HUES48 (cell line): ENCODE measurements at regions not wholly inside any gene's neighbourhood (a gene's known extent, or its start where the extent isn't known, plus 50 kb on each side); places are given as distances from the start of the nearest gene placed in this dataset.

Experiments used
- H3K27ac ChIP-seq: one replicate; pipeline ENCODE4 v1.7.0; 2013; ENCODE audit warnings: low read depth, low read length, inconsistent platforms
- H3K27me3 ChIP-seq: 2 replicates; pipeline ENCODE4 v1.6.1; 2013; ENCODE audit warnings: mild to moderate bottlenecking, low read length; ENCODE audit not compliant: control insufficient read depth, insufficient read depth
- H3K36me3 ChIP-seq: 2 replicates; pipeline ENCODE4 v1.6.1; 2013; ENCODE audit warnings: low read length; ENCODE audit not compliant: control insufficient read depth, insufficient read depth
- H3K4me1 ChIP-seq: 2 replicates; pipeline ENCODE4 v1.6.1; 2013; ENCODE audit warnings: mild to moderate bottlenecking, low read length; ENCODE audit not compliant: control insufficient read depth, insufficient read depth
- H3K4me3 ChIP-seq: 2 replicates; pipeline ENCODE4 v1.5.1; 2013; ENCODE audit warnings: mild to moderate bottlenecking, low read depth, low read length
- H3K9ac ChIP-seq: 2 replicates; pipeline ENCODE4 v1.6.1; 2013; ENCODE audit warnings: mild to moderate bottlenecking, low read depth, low read length, moderate library complexity
- H3K9me3 ChIP-seq: 2 replicates; pipeline ENCODE4 v1.6.1; 2013; ENCODE audit warnings: low read length; ENCODE audit not compliant: control insufficient read depth, insufficient read depth

GRCh38 chr1:82690411-82690810 lies 889.7 kb downstream of the ADGRL2 start:
- Histone ChIP-seq H3K9ac (no peak overlapping the region), H3K27me3 (no peaks in the 10 kb centered on the region), H3K4me3 (no peak overlapping the region), H3K27ac (no peak overlapping the region), H3K4me1 (no peaks in the 10 kb centered on the region), H3K36me3 (no peaks in the 10 kb centered on the region), H3K9me3 (peaks cover 16% of the 10 kb centered on the region)

- Histone ChIP-seq H3K9ac (no peak overlapping the region), H3K27ac (no peak overlapping the region), H3K27me3 (no peaks in the 10 kb centered on the region), H3K4me3 (no peak overlapping the region), H3K4me1 (no peaks in the 10 kb centered on the region), H3K36me3 (no peaks in the 10 kb centered on the region), H3K9me3 (peaks cover 16% of the 10 kb centered on the region)
These were observed 888.5 kb downstream of the ADGRL2 start for GRCh38 chr1:82689217-82689616.

- H3K27me3 ChIP-seq, result no peaks in the 10 kb centered on the region
- no peak overlapping the region for H3K9ac ChIP-seq
- no peak overlapping the region for H3K4me3 ChIP-seq
- no peaks in the 10 kb centered on the region for H3K4me1 ChIP-seq
- H3K36me3 ChIP-seq, result no peaks in the 10 kb centered on the region
- H3K9me3 ChIP-seq, result peaks cover 16% of the 10 kb centered on the region
- H3K27ac ChIP-seq, result no peak overlapping the region
These were observed 886.0 kb downstream of the ADGRL2 start for GRCh38 chr1:82686774-82687173.

GRCh38 chr1:82646888-82647287 lies 846.2 kb downstream of the ADGRL2 start:
- Histone ChIP-seq H3K4me3 (no peak overlapping the region), H3K36me3 (no peaks in the 10 kb centered on the region), H3K9me3 (no peaks in the 10 kb centered on the region), H3K9ac (no peak overlapping the region), H3K27me3 (no peaks in the 10 kb centered on the region), H3K27ac (no peak overlapping the region), H3K4me1 (0 out of 2 replicates have a peak, but pooled peaks cover 3% of the 10 kb centered on the region)

- Histone ChIP-seq H3K9ac (no peak overlapping the region), H3K27me3 (no peaks in the 10 kb centered on the region), H3K27ac (no peak overlapping the region), H3K4me1 (0 out of 2 replicates have a peak, but pooled peaks cover 3% of the 10 kb centered on the region), H3K4me3 (no peak overlapping the region), H3K36me3 (no peaks in the 10 kb centered on the region), H3K9me3 (no peaks in the 10 kb centered on the region)
These were observed 845.6 kb downstream of the ADGRL2 start for GRCh38 chr1:82646336-82646735.

GRCh38 chr1:82644186-82644915 lies 843.6 kb downstream of the ADGRL2 start:
- Histone ChIP-seq H3K36me3 (no peaks in the 10 kb centered on the region), H3K4me1 (0 out of 2 replicates have a peak, but pooled peaks cover 3% of the 10 kb centered on the region), H3K27ac (no peak overlapping the region), H3K9ac (no peak overlapping the region), H3K27me3 (no peaks in the 10 kb centered on the region), H3K4me3 (no peak overlapping the region), H3K9me3 (no peaks in the 10 kb centered on the region)

GRCh38 chr1:82640352-82640751 lies 839.6 kb downstream of the ADGRL2 start:
- Histone ChIP-seq H3K27me3 (no peaks in the 10 kb centered on the region), H3K9ac (no peak overlapping the region), H3K4me3 (no peak overlapping the region), H3K36me3 (no peaks in the 10 kb centered on the region), H3K9me3 (no peaks in the 10 kb centered on the region), H3K27ac (no peak overlapping the region), H3K4me1 (no peaks in the 10 kb centered on the region)

GRCh38 chr1:82634266-82634665 lies 833.5 kb downstream of the ADGRL2 start:
- H3K9ac ChIP-seq, result no peak overlapping the region
- H3K4me3 ChIP-seq, result no peak overlapping the region
- no peak overlapping the region for H3K27ac ChIP-seq
- H3K36me3 ChIP-seq, result no peaks in the 10 kb centered on the region
- 0 out of 2 replicates have a peak, but pooled peaks cover 4% of the 10 kb centered on the region for H3K4me1 ChIP-seq
- H3K9me3 ChIP-seq, result no peaks in the 10 kb centered on the region
- H3K27me3 ChIP-seq, result no peaks in the 10 kb centered on the region

GRCh38 chr1:82632155-82632554 lies 831.4 kb downstream of the ADGRL2 start:
- Histone ChIP-seq H3K9ac (no peak overlapping the region), H3K4me3 (no peak overlapping the region), H3K9me3 (no peaks in the 10 kb centered on the region), H3K4me1 (0 out of 2 replicates have a peak, but pooled peaks cover 4% of the 10 kb centered on the region), H3K36me3 (no peaks in the 10 kb centered on the region), H3K27ac (no peak overlapping the region), H3K27me3 (no peaks in the 10 kb centered on the region)

- Histone ChIP-seq H3K4me1 (0 out of 2 replicates have a peak, but pooled peaks cover 4% of the 10 kb centered on the region), H3K4me3 (no peak overlapping the region), H3K9me3 (peaks cover 19% of the 10 kb centered on the region), H3K27ac (no peak overlapping the region), H3K36me3 (no peaks in the 10 kb centered on the region), H3K27me3 (no peaks in the 10 kb centered on the region), H3K9ac (no peak overlapping the region)
These were observed 828.2 kb downstream of the ADGRL2 start for GRCh38 chr1:82628887-82629286.

GRCh38 chr1:82625537-82625936 lies 824.8 kb downstream of the ADGRL2 start:
- H3K27ac ChIP-seq, result no peak overlapping the region
- H3K9ac ChIP-seq, result no peak overlapping the region
- H3K36me3 ChIP-seq, result no peaks in the 10 kb centered on the region
- H3K27me3 ChIP-seq, result no peaks in the 10 kb centered on the region
- H3K4me1 ChIP-seq, result no peaks in the 10 kb centered on the region
- H3K4me3 ChIP-seq, result no peak overlapping the region
- H3K9me3 ChIP-seq, result peaks cover 24% of the 10 kb centered on the region
